KBM-7 (cell line): ENCODE measurements at regions not wholly inside any gene's neighbourhood (a gene's known extent, or its start where the extent isn't known, plus 50 kb on each side); places are given as distances from the start of the nearest gene placed in this dataset.
A peak's percentile ranks its signal among the peaks of the same experiment; 100 is the strongest.

Source experiments
- DNase-seq: peaks from one replicate; pipeline ENCODE4 v3.0.0-alpha.2; 2015
- in situ Hi-C: fragments of 300-500 bp; cut with MboI; formaldehyde crosslinking; loops from 2 replicates; pipeline ENCODE4 v1.14.3; 2020; ENCODE audit warnings: low sequenced_read_pairs, low pct_unique_long_range_greater_than_20kb, mixed read lengths

- in situ Hi-C loops: no loop called here
- no peak for DNase-seq
Measured at GRCh38 chr3:34258271-34258998, 460.0 kb downstream of the PDCD6IP start.

GRCh38 chr3:34260271-34261000, 462.0 kb downstream of the PDCD6IP start:
- DNase-seq: peak; percentile 36
- in situ Hi-C loops: no loop called here

- in situ Hi-C loops: no loop called here
- no peak for DNase-seq
Measured at GRCh38 chr3:34261001-34261385, 462.6 kb downstream of the PDCD6IP start.

GRCh38 chr3:34263101-34263621, 464.7 kb downstream of the PDCD6IP start:
- in situ Hi-C loops: no loop called here
- peak; percentile 4 for DNase-seq

- no peak for DNase-seq
- in situ Hi-C loops: no loop called here
Measured at GRCh38 chr3:34264337-34265041, 466.1 kb downstream of the PDCD6IP start.

GRCh38 chr3:34267088-34267487, 468.7 kb downstream of the PDCD6IP start:
- no peak for DNase-seq
- in situ Hi-C loops: no loop called here

- DNase-seq: no peak
- in situ Hi-C loops: no loop called here
Measured at GRCh38 chr3:34268032-34268709, 469.7 kb downstream of the PDCD6IP start.

GRCh38 chr3:34275811-34276210, 477.4 kb downstream of the PDCD6IP start:
- DNase-seq: no peak
- in situ Hi-C loops: no loop called here

- no peak for DNase-seq
- in situ Hi-C loops: no loop called here
Measured at GRCh38 chr3:34276342-34276741, 477.9 kb downstream of the PDCD6IP start.

GRCh38 chr3:34277110-34277509, 478.7 kb downstream of the PDCD6IP start:
- in situ Hi-C loops: no loop called here
- no peak for DNase-seq

- in situ Hi-C loops: no loop called here
Measured at GRCh38 chr3:34279901-34280300, 481.5 kb downstream of the PDCD6IP start.

GRCh38 chr3:34283751-34284150, 485.3 kb downstream of the PDCD6IP start:
- in situ Hi-C loops: no loop called here

More at GRCh38 chr3:34279901-34280300, 481.5 kb downstream of the PDCD6IP start:
- no peak for DNase-seq

GRCh38 chr3:34284959-34285826, 486.8 kb downstream of the PDCD6IP start:
- DNase-seq: no peak
- in situ Hi-C loops: no loop called here

More at GRCh38 chr3:34283751-34284150, 485.3 kb downstream of the PDCD6IP start:
- no peak for DNase-seq

- in situ Hi-C loops: no loop called here
- no peak for DNase-seq
Measured at GRCh38 chr3:34285827-34286188, 487.4 kb downstream of the PDCD6IP start.

GRCh38 chr3:34292605-34293300, 494.3 kb downstream of the PDCD6IP start:
- in situ Hi-C loops: no loop called here
- no peak for DNase-seq

- DNase-seq: no peak
- in situ Hi-C loops: no loop called here
Measured at GRCh38 chr3:34294240-34294639, 495.8 kb downstream of the PDCD6IP start.

GRCh38 chr3:34296796-34297195, 498.4 kb downstream of the PDCD6IP start:
- DNase-seq: no peak
- in situ Hi-C loops: no loop called here

- in situ Hi-C loops: no loop called here
- DNase-seq: no peak
Measured at GRCh38 chr3:34298653-34299052, 500.2 kb downstream of the PDCD6IP start.
